ENCODE measurements at regions not wholly inside any gene's neighbourhood (a gene's known extent, or its start where the extent isn't known, plus 50 kb on each side); places are given as distances from the start of the nearest gene placed in this dataset.
"Not testable (repeated sequence)": the region's sequence is repeated elsewhere in the genome, so short reads cannot be mapped to it uniquely, and the experiment has no call there.

- no peak for DNase-seq
Measured at GRCh38 chr2:134041877-134042276, 212.0 kb upstream of the MGAT5 start.

GRCh38 chr2:134043028-134043427, 210.8 kb upstream of the MGAT5 start:
- DNase-seq: not testable (repeated sequence)

- DNase-seq: no peak
Measured at GRCh38 chr2:134052173-134052572, 201.7 kb upstream of the MGAT5 start.

- DNase-seq: no peak
Measured at GRCh38 chr2:134056173-134056572, 197.7 kb upstream of the MGAT5 start.

- not testable (repeated sequence) for DNase-seq
Measured at GRCh38 chr2:134061066-134061465, 192.8 kb upstream of the MGAT5 start.

GRCh38 chr2:134062235-134062634, 191.6 kb upstream of the MGAT5 start:
- not testable (repeated sequence) for DNase-seq

GRCh38 chr2:134063916-134064315, 190.0 kb upstream of the MGAT5 start:
- DNase-seq: not testable (repeated sequence)

- no peak for DNase-seq
Measured at GRCh38 chr2:134070281-134070741, 183.6 kb upstream of the MGAT5 start.

- no peak for DNase-seq
Measured at GRCh38 chr2:134072341-134072740, 181.5 kb upstream of the MGAT5 start.

- DNase-seq: no peak
Measured at GRCh38 chr2:134073023-134073422, 180.8 kb upstream of the MGAT5 start.

GRCh38 chr2:134074619-134075018, 179.3 kb upstream of the MGAT5 start:
- DNase-seq: no peak

- DNase-seq: no peak
Measured at GRCh38 chr2:134075204-134075603, 178.7 kb upstream of the MGAT5 start.

- no peak for DNase-seq
Measured at GRCh38 chr2:134078354-134078753, 175.5 kb upstream of the MGAT5 start.

GRCh38 chr2:134079373-134079772, 174.5 kb upstream of the MGAT5 start:
- no peak for DNase-seq

GRCh38 chr2:134080386-134081089, 173.3 kb upstream of the MGAT5 start:
- DNase-seq: no peak

GRCh38 chr2:134081238-134081938, 172.5 kb upstream of the MGAT5 start:
- DNase-seq: no peak

- DNase-seq: no peak
Measured at GRCh38 chr2:134083548-134083947, 170.3 kb upstream of the MGAT5 start.

- no peak for DNase-seq
Measured at GRCh38 chr2:134086594-134087219, 167.2 kb upstream of the MGAT5 start.

- no peak for DNase-seq
Measured at GRCh38 chr2:134087371-134087921, 166.4 kb upstream of the MGAT5 start.

- no peak for DNase-seq
Measured at GRCh38 chr2:134089454-134089853, 164.4 kb upstream of the MGAT5 start.

- no peak for DNase-seq
Measured at GRCh38 chr2:134097740-134098139, 156.1 kb upstream of the MGAT5 start.

GRCh38 chr2:134098321-134098720, 155.6 kb upstream of the MGAT5 start:
- DNase-seq: no peak

- DNase-seq: no peak
Measured at GRCh38 chr2:134099273-134099672, 154.6 kb upstream of the MGAT5 start.

GRCh38 chr2:134103196-134103595, 150.7 kb upstream of the MGAT5 start:
- no peak for DNase-seq

Measured in eye (tissue), 1 donor.